Stimulated activated CD4-positive, alpha-beta T cell treated with anti-CD3 and anti-CD28 coated beads, TNF-alpha, amount 100 ng/mL, for 24 hours (primary cell): ENCODE measurements at regions not wholly inside any gene's neighbourhood (a gene's known extent, or its start where the extent isn't known, plus 50 kb on each side); places are given as distances from the start of the nearest gene placed in this dataset.
"Not testable (repeated sequence)": the region's sequence is repeated elsewhere in the genome, so short reads cannot be mapped to it uniquely, and the experiment has no call there.

Experiments
- DNase-seq, 3 experiments: peaks; one replicate each; pipeline ENCODE4 v3.0.0-alpha.2; 2020; ENCODE audit warnings: low read depth in 3 of 3

DNA sequence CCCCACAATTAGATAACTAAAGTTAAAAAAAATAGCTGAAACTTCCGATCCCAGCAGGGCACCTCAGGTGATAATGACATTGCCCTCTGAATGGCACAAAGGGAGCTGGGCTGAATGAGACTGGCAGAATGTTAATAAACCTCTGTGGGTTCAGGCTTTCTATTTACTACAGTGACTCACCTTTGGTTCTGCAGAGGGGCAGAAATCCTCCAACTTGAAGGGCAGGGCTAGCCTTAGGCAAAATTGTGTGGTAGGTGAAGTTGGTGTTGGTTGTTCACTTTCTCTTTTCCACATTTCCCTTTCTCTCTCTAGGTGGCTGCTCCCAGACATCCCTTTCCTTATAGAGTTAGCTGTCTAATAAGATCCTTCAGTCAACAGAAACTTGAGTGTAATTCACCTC is 625.2 kb downstream of the EPM2A start:
- DNase-seq: no peak

- DNase-seq: not testable (repeated sequence)
Observed at GRCh38 chr6:145111407-145111806, 623.9 kb downstream of the EPM2A start.

- DNase-seq: no peak
Observed at GRCh38 chr6:145112711-145113148, 622.6 kb downstream of the EPM2A start.

GRCh38 chr6:145115638-145116037 is 619.7 kb downstream of the EPM2A start:
- DNase-seq: no peak

- DNase-seq: no peak
Observed at GRCh38 chr6:145116591-145117178, 618.6 kb downstream of the EPM2A start.

DNA sequence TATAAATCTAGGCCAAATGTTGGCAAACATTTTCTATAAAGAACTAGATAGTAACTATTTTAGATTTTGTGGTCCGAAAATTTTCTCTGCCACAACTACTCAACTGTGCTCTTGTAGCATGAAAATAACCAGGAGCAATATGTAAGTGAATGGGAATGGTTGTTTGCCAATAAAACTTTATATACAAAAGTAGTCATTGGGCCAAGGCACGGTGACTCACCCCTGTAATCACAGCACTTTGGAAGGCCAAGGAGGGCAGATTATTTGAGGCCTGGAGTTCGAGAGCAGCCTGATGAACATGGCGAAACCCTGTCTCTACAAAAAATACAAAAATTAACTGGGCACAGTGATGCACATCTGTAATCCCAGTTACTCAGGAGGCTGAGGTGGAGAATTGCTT is 617.1 kb downstream of the EPM2A start:
- no peak for DNase-seq

DNA sequence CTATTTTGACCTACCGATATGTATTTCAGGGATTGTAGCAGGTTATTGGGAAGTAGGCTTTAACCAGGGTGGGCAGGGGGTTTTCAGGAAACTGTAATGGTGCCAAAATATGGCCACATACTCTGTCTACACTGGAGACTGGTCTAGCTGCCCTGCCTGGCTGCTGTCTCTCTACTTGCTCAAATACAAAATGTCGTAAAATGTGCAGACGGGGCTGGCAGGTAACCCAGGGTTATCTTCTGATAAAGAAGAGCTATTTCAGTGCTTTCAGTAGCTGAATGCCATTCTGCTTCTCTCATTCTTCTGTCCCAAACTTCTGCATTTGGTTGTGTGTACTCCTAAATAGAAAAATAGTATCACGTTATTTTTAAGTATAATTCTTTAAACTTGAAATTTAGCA is 616.2 kb downstream of the EPM2A start:
- no peak for DNase-seq

DNA sequence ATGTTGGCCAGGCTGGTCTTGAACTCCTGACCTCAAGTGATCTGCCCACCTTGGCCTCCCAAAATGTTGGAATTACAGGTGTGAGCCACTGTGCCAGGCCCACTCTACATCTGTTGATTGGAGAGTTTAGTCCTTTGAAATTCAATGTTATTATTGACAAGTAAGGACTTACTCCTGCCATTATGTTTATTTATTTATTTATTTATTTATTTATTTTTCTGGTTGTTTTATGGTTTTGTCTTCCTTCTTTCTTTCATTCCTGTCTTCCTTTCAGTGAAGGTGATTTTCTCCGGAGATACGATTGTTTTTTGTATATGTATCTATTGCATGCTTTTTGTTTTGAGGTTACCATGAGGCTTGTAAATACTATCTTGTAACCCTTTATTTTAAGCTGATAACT is 602.6 kb downstream of the EPM2A start:
- DNase-seq: no peak

DNA sequence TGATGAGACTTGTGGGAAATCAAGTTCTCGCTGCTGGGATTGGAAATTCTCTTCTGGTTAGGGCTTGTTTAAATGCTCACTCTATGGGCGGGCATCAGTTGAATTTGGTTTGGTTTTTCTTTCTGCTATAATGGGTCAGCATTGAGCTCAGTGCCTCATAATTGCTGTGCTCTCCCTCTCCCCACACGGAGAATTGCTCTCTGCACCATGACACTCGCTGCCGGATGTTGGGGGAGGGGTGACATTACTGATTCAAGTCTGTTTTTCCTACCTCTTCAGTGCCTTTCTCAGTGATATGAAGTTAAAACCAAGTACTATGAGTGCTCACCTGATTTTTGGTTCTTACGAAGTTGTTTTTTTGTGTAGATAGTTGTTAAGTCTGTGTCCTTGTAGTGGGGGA is 599.6 kb downstream of the EPM2A start:
- DNase-seq: no peak

DNA sequence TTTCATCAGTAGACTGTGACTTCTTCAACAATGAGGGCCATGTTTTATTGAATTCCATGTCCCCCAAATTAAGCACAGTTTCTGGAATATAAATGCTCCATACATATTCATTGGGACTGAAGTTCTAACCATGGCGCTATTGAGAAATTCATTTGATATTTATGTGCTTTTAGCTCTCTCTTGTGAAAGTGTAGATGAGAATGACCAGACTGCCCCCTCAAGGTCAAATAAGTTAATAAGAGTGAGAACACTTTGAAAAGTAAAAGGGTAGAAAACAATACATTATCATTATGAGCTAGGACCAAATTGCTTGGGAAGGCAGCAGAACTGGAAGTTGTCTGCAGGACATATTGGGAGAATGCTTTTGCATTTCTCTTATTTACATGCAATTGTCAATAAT is 597.9 kb downstream of the EPM2A start:
- DNase-seq: no peak

DNA sequence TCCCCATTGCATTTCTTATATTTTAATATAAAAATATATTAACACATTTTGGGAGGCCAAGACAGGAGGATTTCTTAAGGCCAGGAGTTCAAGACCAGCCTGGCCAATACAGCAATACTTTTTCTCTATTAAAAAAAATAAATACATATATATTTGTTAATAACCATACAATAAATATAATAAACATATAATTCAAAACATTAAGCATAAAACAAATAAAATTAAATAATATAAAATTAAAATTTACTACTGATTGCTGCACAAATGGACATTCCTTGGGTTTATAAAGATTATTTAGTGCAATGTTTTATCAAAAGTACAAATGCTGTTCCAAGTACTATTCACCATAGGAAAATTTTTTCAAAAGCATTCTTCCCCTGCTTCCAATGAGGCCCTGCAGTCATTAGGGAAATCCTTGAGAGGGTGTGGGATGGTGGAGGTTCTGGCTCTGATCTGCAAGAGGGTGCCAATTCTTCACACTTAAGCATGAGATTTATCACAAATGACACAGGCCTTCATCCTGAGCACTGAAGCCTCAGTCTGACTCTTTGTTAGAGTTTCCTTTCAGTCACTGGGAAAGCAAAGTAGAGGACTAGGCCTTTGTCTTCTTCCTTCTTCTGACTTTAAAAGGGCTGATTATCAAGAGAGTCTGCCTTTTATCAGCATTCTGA is 596.7 kb downstream of the EPM2A start:
- DNase-seq: no peak

DNA sequence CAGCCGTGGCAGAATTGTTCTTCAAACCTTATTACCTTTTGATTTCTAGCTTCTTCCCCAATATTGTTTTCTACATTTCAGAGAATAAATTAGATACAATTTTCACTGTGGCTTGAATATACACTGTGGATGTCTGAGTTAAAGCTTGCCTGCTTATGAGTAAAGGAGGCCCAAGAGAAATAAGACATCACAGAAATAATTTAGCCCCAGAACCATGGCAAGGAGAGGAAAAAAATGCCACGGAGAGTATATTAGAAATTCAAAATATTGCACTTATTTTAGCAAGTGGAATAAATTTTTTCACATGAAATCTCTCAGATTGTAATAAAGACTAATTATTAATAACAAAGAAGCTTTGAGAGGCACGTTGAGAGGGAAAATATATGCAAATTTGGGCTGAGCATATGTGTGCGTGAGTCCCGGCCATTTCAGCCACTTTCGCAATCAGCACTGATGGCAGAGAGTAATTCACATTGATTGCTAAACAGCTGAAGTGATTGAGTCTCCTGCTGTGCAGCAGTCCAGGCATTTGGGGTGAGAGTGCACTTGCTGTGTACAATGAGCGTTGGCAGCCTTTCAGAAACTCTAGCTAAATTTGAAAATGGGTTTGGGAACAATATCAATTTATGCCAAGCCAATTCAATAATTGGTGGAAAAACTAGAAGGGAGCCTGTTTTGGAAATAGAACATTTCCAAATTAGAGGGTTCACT is 596.0 kb downstream of the EPM2A start:
- DNase-seq: no peak

DNA sequence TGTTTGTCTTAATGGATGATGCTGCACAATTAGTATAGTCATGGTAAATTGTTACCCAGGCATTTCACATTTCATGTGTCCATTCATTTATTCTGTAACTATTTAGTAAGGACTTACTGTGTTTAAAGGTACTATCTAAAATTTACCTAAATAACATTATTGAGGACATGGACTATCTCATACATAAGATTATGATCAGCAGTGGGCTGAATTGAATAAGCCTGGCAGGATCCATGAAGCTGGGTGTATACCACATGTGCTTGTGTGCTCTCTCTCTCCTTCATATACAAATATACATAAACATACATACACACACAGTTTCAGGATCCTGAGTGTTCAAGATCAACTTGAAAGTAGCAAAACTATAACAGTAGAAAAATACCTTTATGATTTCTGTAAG is 595.4 kb downstream of the EPM2A start:
- DNase-seq: no peak

DNA sequence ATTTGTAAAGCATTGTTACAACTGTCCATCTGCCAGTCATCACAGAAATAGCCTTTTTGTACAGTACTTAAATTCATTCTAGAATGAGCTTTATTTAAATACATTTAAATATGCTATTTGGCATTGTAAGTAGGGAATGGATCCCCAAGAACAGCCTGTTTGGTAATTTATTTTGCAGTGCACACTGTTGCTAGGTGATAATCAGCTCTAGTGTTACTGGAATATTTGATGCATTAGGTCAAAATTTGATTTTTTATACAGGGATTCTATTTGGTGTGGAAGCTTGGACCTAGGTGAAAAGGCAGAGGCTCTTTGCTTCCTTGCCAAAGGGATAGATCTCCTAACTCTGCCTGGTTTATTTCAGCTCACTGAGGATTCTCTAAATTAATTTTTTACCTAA is 593.7 kb downstream of the EPM2A start:
- DNase-seq: no peak

GRCh38 chr6:145142958-145143357 is 592.4 kb downstream of the EPM2A start:
- no peak for DNase-seq

GRCh38 chr6:145143379-145143778 is 591.9 kb downstream of the EPM2A start:
- no peak for DNase-seq

- DNase-seq: no peak
Observed at GRCh38 chr6:145147559-145147958, 587.8 kb downstream of the EPM2A start.

DNA sequence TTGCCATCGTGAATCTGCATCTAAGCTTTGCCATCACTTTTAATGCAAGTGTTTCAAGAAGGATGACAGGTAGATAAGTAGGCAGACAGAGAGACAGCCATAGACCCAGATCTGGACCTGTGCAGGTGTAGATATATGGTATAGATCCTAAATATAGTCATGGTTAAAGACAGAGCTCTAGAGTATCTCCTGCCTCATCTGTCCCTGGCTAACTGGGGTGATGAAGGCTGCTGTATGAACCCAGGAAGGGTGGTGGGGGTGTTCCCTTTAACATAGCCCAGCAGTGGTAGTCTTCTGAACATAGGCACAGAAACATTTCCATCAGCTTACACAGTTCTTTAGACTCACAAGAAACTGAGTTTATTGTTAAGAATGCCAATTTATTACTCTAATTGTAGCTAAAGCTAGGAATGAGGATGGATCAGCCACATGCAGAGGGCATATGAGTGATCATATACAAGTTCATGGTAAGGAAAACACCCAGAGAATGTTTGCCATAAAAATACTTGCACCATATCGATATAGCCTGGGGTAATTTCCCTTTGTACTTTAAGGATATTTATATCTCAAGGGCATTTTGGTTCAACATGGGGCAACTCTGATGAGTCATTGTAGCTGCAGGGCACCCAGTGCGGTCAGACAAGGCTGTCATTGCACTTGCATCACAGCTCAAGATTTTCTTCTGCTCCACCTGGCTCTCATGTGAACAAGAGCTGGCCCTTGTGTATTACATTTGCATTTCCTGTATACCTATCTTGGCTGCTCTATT is 587.2 kb downstream of the EPM2A start:
- DNase-seq: no peak

GRCh38 chr6:145148776-145149175 is 586.5 kb downstream of the EPM2A start:
- no peak for DNase-seq

DNA sequence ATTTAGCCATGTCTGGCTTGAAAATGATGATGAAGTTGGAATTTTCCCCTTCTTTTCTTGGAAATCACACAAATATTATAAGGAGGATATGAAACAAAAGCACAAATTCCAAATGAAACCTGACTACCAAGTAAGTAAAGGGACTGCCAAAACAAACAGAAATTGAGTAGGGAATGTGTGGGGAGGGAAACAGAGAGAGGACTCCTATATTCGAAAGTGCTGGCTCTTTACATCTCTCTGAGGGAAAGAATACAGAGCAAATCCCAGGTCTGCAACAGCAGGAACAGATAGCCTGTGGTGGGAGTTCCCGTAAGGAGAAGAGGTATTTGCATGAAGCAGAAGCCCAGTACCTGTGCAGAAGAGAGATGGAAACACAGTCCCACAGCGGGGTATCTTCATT is 583.7 kb downstream of the EPM2A start:
- no peak for DNase-seq

- DNase-seq: no peak
Observed at GRCh38 chr6:145153495-145153894, 581.8 kb downstream of the EPM2A start.

- DNase-seq: no peak
Observed at GRCh38 chr6:145155411-145155810, 579.9 kb downstream of the EPM2A start.
